Upper lobe of right lung (tissue), 1 donor: ENCODE measurements at regions not wholly inside any gene's neighbourhood (a gene's known extent, or its start where the extent isn't known, plus 50 kb on each side); places are given as distances from the start of the nearest gene placed in this dataset.

Experiments
- ATAC-seq: fragments of 200-7000 bp; cut with Tn5 transposase; one replicate; pipeline ENCODE4 v1.9.1; 2020; ENCODE audit warnings: mild to moderate bottlenecking, moderate library complexity
- DNase-seq: peaks from one replicate; pipeline ENCODE4 v3.0.0-alpha.2; 2020
- H3K27ac ChIP-seq: fragments of 200-600 bp; one replicate; pipeline ENCODE4 v1.8.0; 2022
- H3K27me3 ChIP-seq: fragments of 200-600 bp; one replicate; pipeline ENCODE4 v1.8.0; 2022; ENCODE audit warnings: mild to moderate bottlenecking
- H3K36me3 ChIP-seq: fragments of 200-600 bp; one replicate; pipeline ENCODE4 v1.8.0; 2022
- H3K4me1 ChIP-seq: fragments of 200-600 bp; one replicate; pipeline ENCODE4 v1.8.0; 2022
- H3K4me3 ChIP-seq: fragments of 200-600 bp; one replicate; pipeline ENCODE4 v1.8.0; 2022; ENCODE audit warnings: mild to moderate bottlenecking
- H3K9me3 ChIP-seq: fragments of 200-600 bp; one replicate; pipeline ENCODE4 v1.8.0; 2022
- intact Hi-C: fragments of 100-400 bp; cut with DNase I; formaldehyde crosslinking; loops from one replicate; pipeline ENCODE4 v1.11.0; 2022
- TF ChIP-seq, protein P1 (sequence below): fragments of 200-600 bp; IDR thresholded peaks from one replicate; pipeline ENCODE4 v1.8.0; 2022; ENCODE audit warnings: antibody characterized with exemption
- donor health status: DM: no; HTN: yes; CAD: no; lungs with severe emphysema.

DNA sequence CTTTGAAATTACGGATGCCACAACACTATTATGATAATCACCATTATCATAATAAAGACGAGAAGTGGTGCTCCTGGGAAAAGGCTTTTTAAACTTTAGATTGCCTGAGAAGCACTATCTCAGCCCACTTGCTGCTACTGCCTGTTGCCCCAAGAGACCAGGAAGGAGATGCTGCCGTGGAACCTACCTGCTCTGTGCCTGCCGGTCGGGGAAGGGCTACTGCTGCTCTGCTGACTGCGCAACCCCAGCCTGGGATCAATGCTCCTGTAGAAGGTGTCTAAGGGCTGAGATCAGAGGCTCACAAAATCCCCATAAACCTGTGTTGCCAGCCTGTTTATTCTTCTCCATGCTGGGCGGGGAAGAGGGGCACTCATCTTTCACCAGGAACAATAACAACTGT, 145.3 kb upstream of the VCX3B start:
- no peak for DNase-seq
- H3K9me3 ChIP-seq: no peaks in the 10 kb centered on the region
- H3K36me3 ChIP-seq: no peaks in the 10 kb centered on the region
- H3K27ac ChIP-seq: no peak overlapping the region
- H3K4me3 ChIP-seq: no peak overlapping the region
- no peak for ATAC-seq
- H3K27me3 ChIP-seq: no peaks in the 10 kb centered on the region
- TF ChIP-seq, protein P1, sequence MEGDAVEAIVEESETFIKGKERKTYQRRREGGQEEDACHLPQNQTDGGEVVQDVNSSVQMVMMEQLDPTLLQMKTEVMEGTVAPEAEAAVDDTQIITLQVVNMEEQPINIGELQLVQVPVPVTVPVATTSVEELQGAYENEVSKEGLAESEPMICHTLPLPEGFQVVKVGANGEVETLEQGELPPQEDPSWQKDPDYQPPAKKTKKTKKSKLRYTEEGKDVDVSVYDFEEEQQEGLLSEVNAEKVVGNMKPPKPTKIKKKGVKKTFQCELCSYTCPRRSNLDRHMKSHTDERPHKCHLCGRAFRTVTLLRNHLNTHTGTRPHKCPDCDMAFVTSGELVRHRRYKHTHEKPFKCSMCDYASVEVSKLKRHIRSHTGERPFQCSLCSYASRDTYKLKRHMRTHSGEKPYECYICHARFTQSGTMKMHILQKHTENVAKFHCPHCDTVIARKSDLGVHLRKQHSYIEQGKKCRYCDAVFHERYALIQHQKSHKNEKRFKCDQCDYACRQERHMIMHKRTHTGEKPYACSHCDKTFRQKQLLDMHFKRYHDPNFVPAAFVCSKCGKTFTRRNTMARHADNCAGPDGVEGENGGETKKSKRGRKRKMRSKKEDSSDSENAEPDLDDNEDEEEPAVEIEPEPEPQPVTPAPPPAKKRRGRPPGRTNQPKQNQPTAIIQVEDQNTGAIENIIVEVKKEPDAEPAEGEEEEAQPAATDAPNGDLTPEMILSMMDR: no peak
- intact Hi-C loops: no loop called here
- no peaks in the 10 kb centered on the region for H3K4me1 ChIP-seq

DNA sequence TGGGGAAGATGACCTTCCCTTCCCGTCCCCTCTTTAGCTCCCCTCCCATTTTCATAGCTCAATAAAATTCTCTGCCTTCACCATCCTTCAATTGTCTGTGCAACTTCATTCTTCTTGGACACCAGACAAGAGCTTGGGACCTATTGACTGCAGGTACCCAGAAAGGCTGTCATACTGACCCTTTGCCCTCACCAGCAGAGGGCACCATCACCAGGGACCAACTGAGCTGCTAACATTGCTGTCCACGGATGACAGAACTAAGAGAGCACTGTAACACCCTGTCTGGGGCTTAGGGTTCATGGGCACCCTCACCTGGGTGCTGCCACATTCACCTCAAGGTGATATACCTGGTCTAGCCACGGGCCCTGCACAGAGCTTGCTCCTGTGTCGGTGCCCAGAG, 141.3 kb upstream of the VCX3B start:
- H3K36me3 ChIP-seq: no peaks in the 10 kb centered on the region
- no peak overlapping the region for H3K27ac ChIP-seq
- DNase-seq: no peak
- no peaks in the 10 kb centered on the region for H3K4me1 ChIP-seq
- TF ChIP-seq, protein P1: peak; percentile 6
- H3K9me3 ChIP-seq: no peaks in the 10 kb centered on the region
- intact Hi-C loops: no loop called here
- no peak for ATAC-seq
- H3K27me3 ChIP-seq: no peaks in the 10 kb centered on the region
- H3K4me3 ChIP-seq: no peak overlapping the region

GRCh38 chrX:8341814-8342590, 122.6 kb upstream of the VCX3B start:
- no peaks in the 10 kb centered on the region for H3K4me1 ChIP-seq

DNA sequence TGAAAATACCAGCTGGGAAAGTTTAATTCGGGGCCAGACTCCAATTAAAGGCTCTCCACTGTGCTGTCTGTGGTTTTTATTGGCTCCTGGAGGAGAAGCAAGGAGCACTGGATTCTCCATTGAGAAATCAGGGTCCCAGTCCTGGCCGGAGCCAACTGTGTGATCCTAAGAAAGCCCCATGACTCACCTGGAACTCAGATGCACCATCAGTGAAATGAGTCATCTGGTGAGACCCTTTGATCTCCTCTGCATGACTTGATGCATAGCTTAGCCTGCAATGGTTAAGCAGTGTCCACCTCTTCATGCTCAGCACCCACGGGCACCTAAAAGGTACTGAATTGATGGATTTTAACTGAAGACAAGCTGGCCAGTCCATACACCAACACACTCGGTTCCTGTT, 119.2 kb upstream of the VCX3B start:
- no peak for ATAC-seq

More at GRCh38 chrX:8341814-8342590, 122.6 kb upstream of the VCX3B start:
- intact Hi-C loops: no loop called here
- DNase-seq (no peak), ATAC-seq (no peak)
- H3K36me3 ChIP-seq: no peaks in the 10 kb centered on the region
- TF ChIP-seq, protein P1: no peak
- H3K27ac ChIP-seq: no peak overlapping the region
- H3K27me3 ChIP-seq: no peaks in the 10 kb centered on the region
- H3K4me3 ChIP-seq: no peak overlapping the region
- H3K9me3 ChIP-seq: no peaks in the 10 kb centered on the region

GRCh38 chrX:8346060-8346459, 118.6 kb upstream of the VCX3B start:
- Histone ChIP-seq H3K9me3 (no peaks in the 10 kb centered on the region), H3K27me3 (no peaks in the 10 kb centered on the region), H3K4me3 (no peak overlapping the region), H3K4me1 (no peaks in the 10 kb centered on the region), H3K27ac (no peak overlapping the region), H3K36me3 (no peaks in the 10 kb centered on the region)
- ATAC-seq: no peak
- intact Hi-C loops: no loop called here
- TF ChIP-seq, protein P1: no peak
- DNase-seq: no peak

More for the DNA sequence above, 119.2 kb upstream of the VCX3B start:
- H3K9me3 ChIP-seq: no peaks in the 10 kb centered on the region
- DNase-seq: no peak
- no peaks in the 10 kb centered on the region for H3K27me3 ChIP-seq
- intact Hi-C loops: no loop called here
- no peak overlapping the region for H3K27ac ChIP-seq
- no peaks in the 10 kb centered on the region for H3K4me1 ChIP-seq
- TF ChIP-seq, protein P1: no peak
- no peaks in the 10 kb centered on the region for H3K36me3 ChIP-seq
- H3K4me3 ChIP-seq: no peak overlapping the region

DNA sequence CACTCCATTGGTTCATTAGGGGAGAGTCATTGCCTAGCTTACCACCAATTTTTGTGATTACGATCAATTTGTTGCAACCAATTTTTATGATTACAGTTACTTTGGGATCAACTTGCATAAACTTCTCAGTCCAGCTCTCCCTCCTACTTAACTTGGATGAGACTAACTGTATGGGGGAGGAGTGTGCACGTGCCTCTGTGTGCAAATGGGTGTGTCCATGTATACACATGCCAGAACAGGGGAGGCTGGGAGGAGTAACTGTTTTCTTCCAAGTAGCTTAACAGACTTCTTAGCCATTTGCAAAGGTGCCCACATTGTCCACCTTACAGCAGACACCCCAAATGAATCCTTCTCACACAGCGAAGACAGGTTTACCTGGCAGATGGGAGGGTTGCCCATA, 117.7 kb upstream of the VCX3B start:
- no peaks in the 10 kb centered on the region for H3K9me3 ChIP-seq
- intact Hi-C loops: no loop called here
- no peak overlapping the region for H3K4me3 ChIP-seq
- TF ChIP-seq, protein P1: no peak
- no peaks in the 10 kb centered on the region for H3K27me3 ChIP-seq
- H3K4me1 ChIP-seq: no peaks in the 10 kb centered on the region
- no peak overlapping the region for H3K27ac ChIP-seq
- no peaks in the 10 kb centered on the region for H3K36me3 ChIP-seq
- no peak for DNase-seq
- no peak for ATAC-seq
